DOHH2 (cell line): ENCODE measurements at regions not wholly inside any gene's neighbourhood (a gene's known extent, or its start where the extent isn't known, plus 50 kb on each side); places are given as distances from the start of the nearest gene placed in this dataset.

Experiments
- EZH2phosphoT487 ChIP-seq: fragments of 200-600 bp; sonication (generic); IDR thresholded peaks from 2 replicates; pipeline ENCODE4 v1.6.1; 2017; ENCODE audit warnings: borderline replicate concordance, mild to moderate bottlenecking, antibody characterized with exemption, low read length, moderate library complexity, mixed read lengths
- TF ChIP-seq, protein P1 (sequence below): fragments of 200-600 bp; sonication (generic); IDR thresholded peaks from one replicate; pipeline ENCODE4 v1.5.1; 2014; ENCODE audit warnings: antibody characterized with exemption, mild to moderate bottlenecking, low read depth, low read length; ENCODE audit not compliant: poor library complexity, severe bottlenecking

DNA sequence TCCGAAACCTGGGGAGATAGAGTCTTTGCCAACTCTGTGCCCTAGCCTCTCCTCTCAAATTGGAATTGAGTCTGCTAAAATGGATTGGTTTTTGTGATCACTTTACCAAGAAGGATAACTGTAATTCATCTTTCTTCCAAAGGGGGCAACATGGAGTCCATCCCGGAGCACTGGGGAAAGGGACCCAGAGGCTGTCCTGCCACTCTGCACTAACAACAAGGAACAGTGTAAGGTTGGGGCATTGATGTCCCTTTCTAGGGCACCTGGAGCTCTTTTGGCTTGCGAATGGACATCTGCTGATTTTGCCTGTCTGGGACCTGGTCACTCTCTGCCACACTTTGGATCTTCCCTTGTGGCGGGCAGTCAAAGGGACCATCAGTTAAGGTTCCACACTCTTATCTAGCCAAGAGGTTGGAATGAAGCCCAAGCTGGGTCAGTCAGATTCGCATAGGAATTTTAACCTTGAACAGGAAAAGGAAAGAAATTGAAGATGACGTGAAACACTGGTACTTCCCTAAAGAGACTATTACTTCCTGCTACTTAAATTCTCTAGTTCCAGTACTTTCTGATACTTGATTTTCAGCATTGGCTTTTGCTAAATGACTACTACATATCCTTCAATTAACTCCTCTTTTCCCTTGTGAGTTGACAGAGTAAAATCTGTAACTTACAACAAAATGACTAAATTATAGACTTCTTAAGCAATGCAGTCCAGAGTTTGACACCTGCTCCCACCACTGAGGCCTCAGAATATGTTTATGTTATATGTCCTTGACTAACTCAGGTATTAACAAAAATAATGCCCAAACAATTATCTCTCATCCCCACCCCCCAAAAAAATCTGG, 64.7 kb upstream of the KLF7 start:
- TF ChIP-seq, protein P1, sequence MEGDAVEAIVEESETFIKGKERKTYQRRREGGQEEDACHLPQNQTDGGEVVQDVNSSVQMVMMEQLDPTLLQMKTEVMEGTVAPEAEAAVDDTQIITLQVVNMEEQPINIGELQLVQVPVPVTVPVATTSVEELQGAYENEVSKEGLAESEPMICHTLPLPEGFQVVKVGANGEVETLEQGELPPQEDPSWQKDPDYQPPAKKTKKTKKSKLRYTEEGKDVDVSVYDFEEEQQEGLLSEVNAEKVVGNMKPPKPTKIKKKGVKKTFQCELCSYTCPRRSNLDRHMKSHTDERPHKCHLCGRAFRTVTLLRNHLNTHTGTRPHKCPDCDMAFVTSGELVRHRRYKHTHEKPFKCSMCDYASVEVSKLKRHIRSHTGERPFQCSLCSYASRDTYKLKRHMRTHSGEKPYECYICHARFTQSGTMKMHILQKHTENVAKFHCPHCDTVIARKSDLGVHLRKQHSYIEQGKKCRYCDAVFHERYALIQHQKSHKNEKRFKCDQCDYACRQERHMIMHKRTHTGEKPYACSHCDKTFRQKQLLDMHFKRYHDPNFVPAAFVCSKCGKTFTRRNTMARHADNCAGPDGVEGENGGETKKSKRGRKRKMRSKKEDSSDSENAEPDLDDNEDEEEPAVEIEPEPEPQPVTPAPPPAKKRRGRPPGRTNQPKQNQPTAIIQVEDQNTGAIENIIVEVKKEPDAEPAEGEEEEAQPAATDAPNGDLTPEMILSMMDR = peak; percentile 66
- no peak for TF ChIP-seq EZH2phosphoT487
